HEK293 (cell line): ENCODE measurements at regions not wholly inside any gene's neighbourhood (a gene's known extent, or its start where the extent isn't known, plus 50 kb on each side); places are given as distances from the start of the nearest gene placed in this dataset.

Experiments
- CTCF ChIA-PET: fragments of 350-600 bp; formaldehyde crosslinking; extraction: SDS; loops from one replicate; lab custom pipeline; 2021; ENCODE audit warnings: antibody characterized with exemption; lab: Yijun Ruan, JAX
- POLR2A ChIA-PET: fragments of 300-600 bp; formaldehyde crosslinking; extraction: SDS; loops from one replicate; lab custom pipeline; 2020; ENCODE audit warnings: antibody characterized with exemption, inconsistent platforms; lab: Yijun Ruan, JAX
- H3K27ac ChIP-seq: fragments of 200-500 bp; sonication (Bioruptor generic); 2 replicates; pipeline ENCODE4 v1.5.1; 2014; ENCODE audit warnings: low read depth, low read length, control low read depth, inconsistent platforms; ENCODE audit errors: extremely low read depth
- H3K36me3 ChIP-seq, 2 experiments: fragments of 200-500 bp in 1 of 2; sonication (Bioruptor generic) in 1 of 2; 1 replicate in 1 of 2; 2 replicates in 1 of 2; pipeline ENCODE4 v1.5.1; 2014 to 2017; ENCODE audit warnings: inconsistent platforms in 2 of 2, low read length in 2 of 2; ENCODE audit not compliant: control insufficient read depth in 2 of 2, insufficient read depth in 1 of 2
- H3K4me1 ChIP-seq: fragments of 200-500 bp; sonication (Bioruptor generic); 2 replicates; pipeline ENCODE4 v1.5.1; 2014; ENCODE audit warnings: mild to moderate bottlenecking, low read length, inconsistent platforms; ENCODE audit not compliant: control insufficient read depth, insufficient read depth
- H3K4me3 ChIP-seq: 2 replicates; pipeline ENCODE4 v1.5.1; 2011; ENCODE audit warnings: low read depth, mild to moderate bottlenecking, control low read depth, low read length, moderate library complexity
- H3K9me3 ChIP-seq: fragments of 200-500 bp; sonication (Bioruptor generic); 2 replicates; pipeline ENCODE4 v1.5.1; 2014; ENCODE audit warnings: low read depth, low read length, inconsistent platforms; ENCODE audit not compliant: control insufficient read depth, insufficient read depth
- BCL11B ChIP-seq: fragments of 450-650 bp; formaldehyde crosslinking; IDR thresholded peaks from 2 replicates; pipeline ENCODE4 v1.5.1; 2016; ENCODE audit warnings: low read depth, missing biosample characterization, missing genetic modification characterization
- EGR2 ChIP-seq: fragments of 450-650 bp; formaldehyde crosslinking; IDR thresholded peaks from 2 replicates; pipeline ENCODE4 v1.5.1; 2016; ENCODE audit warnings: low read depth, missing biosample characterization, missing genetic modification characterization
- GFI1B ChIP-seq: fragments of 450-650 bp; formaldehyde crosslinking; IDR thresholded peaks from 2 replicates; pipeline ENCODE4 v1.5.1; 2016; ENCODE audit warnings: missing biosample characterization, missing genetic modification characterization
- IKZF3 ChIP-seq: fragments of 450-650 bp; IDR thresholded peaks from 2 replicates; pipeline ENCODE4 v1.5.0; 2018; ENCODE audit warnings: missing biosample characterization, mild to moderate bottlenecking, missing genetic modification characterization, moderate library complexity
- KLF1 ChIP-seq: fragments of 450-650 bp; formaldehyde crosslinking; IDR thresholded peaks from 2 replicates; pipeline ENCODE4 v1.5.1; 2016; ENCODE audit warnings: missing biosample characterization, missing genetic modification characterization
- MEIS1 ChIP-seq: sonication (generic); formaldehyde crosslinking; IDR thresholded peaks from 2 replicates; pipeline ENCODE4 v1.8.1; 2022; ENCODE audit warnings: missing genetic modification reagents, mild to moderate bottlenecking, borderline replicate concordance
- SCRT2 ChIP-seq: fragments of 450-650 bp; formaldehyde crosslinking; IDR thresholded peaks from 2 replicates; pipeline ENCODE4 v1.5.1; 2016; ENCODE audit warnings: missing biosample characterization, missing genetic modification characterization
- TCF7L2 ChIP-seq: IDR thresholded peaks from 2 replicates; pipeline ENCODE4 v1.6.1; 2011; ENCODE audit warnings: low read depth, mild to moderate bottlenecking, inconsistent platforms, low read length, moderate library complexity, borderline replicate concordance
- WT1 ChIP-seq: fragments of 450-650 bp; formaldehyde crosslinking; IDR thresholded peaks from 2 replicates; pipeline ENCODE4 v1.5.1; 2016; ENCODE audit warnings: missing biosample characterization, missing genetic modification characterization
- ZBTB17 ChIP-seq: fragments of 450-650 bp; formaldehyde crosslinking; IDR thresholded peaks from 2 replicates; pipeline ENCODE4 v1.5.1; 2016; ENCODE audit warnings: missing biosample characterization, missing genetic modification characterization
- ZFP69B ChIP-seq: fragments of 450-650 bp; formaldehyde crosslinking; IDR thresholded peaks from 2 replicates; pipeline ENCODE4 v1.5.1; 2016; ENCODE audit warnings: missing biosample characterization, missing genetic modification characterization
- ZNF174 ChIP-seq: fragments of 450-650 bp; formaldehyde crosslinking; IDR thresholded peaks from 2 replicates; pipeline ENCODE4 v1.5.0; 2017; ENCODE audit warnings: missing biosample characterization, mild to moderate bottlenecking, missing genetic modification characterization
- ZNF223 ChIP-seq: fragments of 450-650 bp; formaldehyde crosslinking; IDR thresholded peaks from 2 replicates; pipeline ENCODE4 v1.5.1; 2016; ENCODE audit warnings: missing biosample characterization, missing genetic modification characterization
- ZNF302 ChIP-seq: fragments of 450-650 bp; formaldehyde crosslinking; IDR thresholded peaks from 2 replicates; pipeline ENCODE4 v1.5.1; 2016; ENCODE audit warnings: missing biosample characterization, missing genetic modification characterization, low read depth
- ZNF473 ChIP-seq: fragments of 450-650 bp; formaldehyde crosslinking; IDR thresholded peaks from 2 replicates; pipeline ENCODE4 v1.5.1; 2017; ENCODE audit warnings: missing biosample characterization, missing genetic modification characterization
- ZNF529 ChIP-seq: fragments of 450-650 bp; formaldehyde crosslinking; IDR thresholded peaks from 2 replicates; pipeline ENCODE4 v1.5.1; 2017; ENCODE audit warnings: missing genetic modification characterization, missing biosample characterization; ENCODE audit not compliant: insufficient replicate concordance
- ZNF555 ChIP-seq: fragments of 450-650 bp; formaldehyde crosslinking; conservative IDR thresholded peaks from 2 replicates; pipeline ENCODE4 v1.5.1; 2017; ENCODE audit warnings: missing biosample characterization, mild to moderate bottlenecking, missing genetic modification characterization, inconsistent platforms
- ZNF701 ChIP-seq: fragments of 450-650 bp; formaldehyde crosslinking; IDR thresholded peaks from 2 replicates; pipeline ENCODE4 v1.5.1; 2016; ENCODE audit warnings: missing biosample characterization, missing genetic modification characterization
- ZNF768 ChIP-seq: fragments of 450-650 bp; formaldehyde crosslinking; IDR thresholded peaks from 2 replicates; pipeline ENCODE4 v1.5.1; 2018; ENCODE audit warnings: missing biosample characterization, mild to moderate bottlenecking, missing genetic modification characterization
- ZNF777 ChIP-seq: fragments of 450-650 bp; formaldehyde crosslinking; IDR thresholded peaks from 2 replicates; pipeline ENCODE4 v1.5.1; 2017; ENCODE audit warnings: missing biosample characterization, missing genetic modification characterization, borderline replicate concordance
- ZNF830 ChIP-seq: fragments of 450-650 bp; IDR thresholded peaks from 2 replicates; pipeline ENCODE4 v1.5.0; 2018; ENCODE audit warnings: missing biosample characterization, missing genetic modification characterization, low read depth, mild to moderate bottlenecking, moderate library complexity
- TF ChIP-seq, protein P1 (sequence below): fragments of 450-650 bp; formaldehyde crosslinking; IDR thresholded peaks from 2 replicates; pipeline ENCODE4 v1.5.1; 2016; ENCODE audit warnings: missing biosample characterization, missing genetic modification characterization
- TF ChIP-seq, protein P2 (sequence below): fragments of 450-650 bp; formaldehyde crosslinking; IDR thresholded peaks from 2 replicates; pipeline ENCODE4 v1.5.1; 2017; ENCODE audit warnings: missing biosample characterization, missing genetic modification characterization

DNA sequence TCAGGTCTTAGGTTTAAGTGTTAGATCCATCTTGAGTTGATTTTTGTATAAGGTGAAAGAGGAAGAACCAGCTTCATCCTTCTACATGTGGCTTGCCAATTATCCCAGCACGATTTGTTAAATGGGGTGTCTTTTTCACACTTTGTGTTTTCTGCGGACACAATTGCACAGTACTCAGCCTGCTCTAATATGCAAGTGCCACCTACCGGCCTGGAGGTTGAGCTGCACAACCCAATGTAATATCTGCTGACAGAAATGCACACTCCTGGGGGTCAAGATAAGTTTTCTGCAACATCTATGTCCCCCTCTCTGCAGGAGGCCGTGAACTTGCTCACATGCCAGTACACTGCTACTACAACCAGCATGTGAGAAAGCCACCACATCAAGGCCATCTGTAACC, 791.9 kb upstream of the ROBO1 start:
- H3K4me3 ChIP-seq = no peak overlapping the region
- ChIA-PET CTCF (interaction anchor here (0.6 to 1.0 kb wide), 3 partner anchors 10 to 128 kb away, joined by 3 read pairs; no protein-coding TSS in a partner anchor), POLR2A (no interaction called here)
- H3K9me3 ChIP-seq = no peaks in the 10 kb centered on the region
- H3K4me1 ChIP-seq = no peaks in the 10 kb centered on the region
- TF ChIP-seq ZNF302 (no peak), GFI1B (tag by site-specific recombination) (no peak), ZNF777 (tag by site-specific recombination) (no peak), IKZF3 (no peak), WT1 (no peak), ZFP69B (tag by site-specific recombination) (no peak), ZNF473 (tag by site-specific recombination) (no peak), ZNF174 (tag by site-specific recombination) (no peak), MEIS1 (CRISPR knock-in tag) (no peak), ZNF223 (tag by site-specific recombination) (no peak), SCRT2 (tag by site-specific recombination) (no peak), ZNF555 (no peak), ZNF529 (no peak), KLF1 (tag by site-specific recombination) (no peak), ZNF830 (tag by site-specific recombination) (no peak), ZNF701 (tag by site-specific recombination) (no peak), BCL11B (tag by site-specific recombination) (no peak), ZNF768 (no peak)
- TF ChIP-seq, protein P1, sequence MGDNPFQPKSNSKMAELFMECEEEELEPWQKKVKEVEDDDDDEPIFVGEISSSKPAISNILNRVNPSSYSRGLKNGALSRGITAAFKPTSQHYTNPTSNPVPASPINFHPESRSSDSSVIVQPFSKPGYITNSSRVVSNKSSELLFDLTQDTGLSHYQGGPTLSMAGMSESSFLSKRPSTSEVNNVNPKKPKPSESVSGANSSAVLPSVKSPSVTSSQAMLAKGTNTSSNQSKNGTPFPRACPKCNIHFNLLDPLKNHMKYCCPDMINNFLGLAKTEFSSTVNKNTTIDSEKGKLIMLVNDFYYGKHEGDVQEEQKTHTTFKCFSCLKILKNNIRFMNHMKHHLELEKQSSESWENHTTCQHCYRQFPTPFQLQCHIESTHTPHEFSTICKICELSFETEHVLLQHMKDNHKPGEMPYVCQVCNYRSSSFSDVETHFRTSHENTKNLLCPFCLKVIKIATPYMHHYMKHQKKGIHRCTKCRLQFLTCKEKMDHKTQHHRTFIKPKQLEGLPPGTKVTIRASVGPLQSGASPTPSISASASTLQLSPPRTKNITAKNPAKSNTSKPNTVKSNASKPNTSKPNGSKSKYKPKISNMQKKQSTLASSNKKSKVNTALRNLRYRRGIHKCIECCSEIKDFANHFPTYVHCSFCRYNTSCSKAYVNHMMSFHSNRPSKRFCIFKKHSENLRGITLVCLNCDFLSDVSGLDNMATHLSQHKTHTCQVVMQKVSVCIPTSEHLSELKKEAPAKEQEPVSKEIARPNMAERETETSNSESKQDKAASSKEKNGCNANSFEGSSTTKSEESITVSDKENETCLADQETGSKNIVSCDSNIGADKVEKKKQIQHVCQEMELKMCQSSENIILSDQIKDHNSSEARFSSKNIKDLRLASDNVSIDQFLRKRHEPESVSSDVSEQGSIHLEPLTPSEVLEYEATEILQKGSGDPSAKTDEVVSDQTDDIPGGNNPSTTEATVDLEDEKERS = no peak
- TF ChIP-seq, protein P2, sequence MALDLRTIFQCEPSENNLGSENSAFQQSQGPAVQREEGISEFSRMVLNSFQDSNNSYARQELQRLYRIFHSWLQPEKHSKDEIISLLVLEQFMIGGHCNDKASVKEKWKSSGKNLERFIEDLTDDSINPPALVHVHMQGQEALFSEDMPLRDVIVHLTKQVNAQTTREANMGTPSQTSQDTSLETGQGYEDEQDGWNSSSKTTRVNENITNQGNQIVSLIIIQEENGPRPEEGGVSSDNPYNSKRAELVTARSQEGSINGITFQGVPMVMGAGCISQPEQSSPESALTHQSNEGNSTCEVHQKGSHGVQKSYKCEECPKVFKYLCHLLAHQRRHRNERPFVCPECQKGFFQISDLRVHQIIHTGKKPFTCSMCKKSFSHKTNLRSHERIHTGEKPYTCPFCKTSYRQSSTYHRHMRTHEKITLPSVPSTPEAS = no peak
- no peaks in the 10 kb centered on the region for H3K36me3 ChIP-seq
- no peak overlapping the region for H3K27ac ChIP-seq

DNA sequence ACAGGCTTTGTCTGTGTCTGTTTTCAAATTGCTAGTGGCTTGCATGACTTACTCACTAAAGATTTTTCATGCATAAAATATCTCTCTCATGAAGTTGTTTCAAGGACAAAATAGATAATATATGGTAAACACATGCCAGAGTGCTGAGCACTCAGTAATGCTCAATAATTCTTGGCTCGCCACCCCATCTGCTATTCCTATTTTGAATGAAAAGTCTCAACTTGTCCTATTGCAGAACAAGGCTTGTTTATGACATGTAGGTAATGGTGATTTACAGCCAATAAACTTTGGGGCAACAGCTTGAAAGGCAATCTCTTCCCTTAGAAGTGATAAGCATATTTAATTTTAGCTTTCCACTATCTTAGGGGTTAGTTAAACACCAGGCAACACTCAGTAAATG, 789.0 kb upstream of the ROBO1 start:
- Histone ChIP-seq H3K27ac (no peak overlapping the region), H3K9me3 (no peaks in the 10 kb centered on the region), H3K36me3 (no peaks in the 10 kb centered on the region), H3K4me3 (no peak overlapping the region), H3K4me1 (no peaks in the 10 kb centered on the region)
- no peak for TF ChIP-seq ZBTB17 (tag by site-specific recombination)
- TF ChIP-seq, protein P1 = no peak
- TF ChIP-seq EGR2 = no peak
- no peak for TF ChIP-seq ZNF777 (tag by site-specific recombination)
- peak; percentile 62; the same call in 1 of the 2 replicates for TF ChIP-seq TCF7L2
- ChIA-PET CTCF (no interaction called here), POLR2A (no interaction called here)
